Effector CD4-positive, alpha-beta T cell (primary cell): ENCODE measurements at regions not wholly inside any gene's neighbourhood (a gene's known extent, or its start where the extent isn't known, plus 50 kb on each side); places are given as distances from the start of the nearest gene placed in this dataset.
"Not testable (repeated sequence)": the region's sequence is repeated elsewhere in the genome, so short reads cannot be mapped to it uniquely, and the experiment has no call there.

Source experiments
- DNase-seq: peaks from one replicate; pipeline ENCODE4 v3.0.0-alpha.2; 2020

- no peak for DNase-seq
These were observed 195.4 kb upstream of the MSX2 start for GRCh38 chr5:174528821-174529544.

- no peak for DNase-seq
These were observed 194.3 kb upstream of the MSX2 start for GRCh38 chr5:174529925-174530681.

- no peak for DNase-seq
These were observed 192.6 kb upstream of the MSX2 start for GRCh38 chr5:174531782-174532191.

- DNase-seq, result no peak
These were observed 191.6 kb upstream of the MSX2 start for GRCh38 chr5:174532455-174533453.

- DNase-seq, result no peak
These were observed 190.6 kb upstream of the MSX2 start for GRCh38 chr5:174533751-174534241.

GRCh38 chr5:174535669-174536068, 188.7 kb upstream of the MSX2 start:
- no peak for DNase-seq

- not testable (repeated sequence) for DNase-seq
These were observed 184.6 kb upstream of the MSX2 start for GRCh38 chr5:174539823-174540222.

- no peak for DNase-seq
These were observed 182.3 kb upstream of the MSX2 start for GRCh38 chr5:174542037-174542436.

GRCh38 chr5:174542471-174542870, 181.9 kb upstream of the MSX2 start:
- DNase-seq, result no peak

GRCh38 chr5:174545926-174546325, 178.5 kb upstream of the MSX2 start:
- DNase-seq, result no peak

GRCh38 chr5:174547814-174548213, 176.6 kb upstream of the MSX2 start:
- no peak for DNase-seq

- no peak for DNase-seq
These were observed 175.1 kb upstream of the MSX2 start for GRCh38 chr5:174549254-174549653.

- no peak for DNase-seq
These were observed 174.4 kb upstream of the MSX2 start for GRCh38 chr5:174550026-174550425.

- no peak for DNase-seq
These were observed 172.0 kb upstream of the MSX2 start for GRCh38 chr5:174552428-174552827.

- DNase-seq, result no peak
These were observed 170.8 kb upstream of the MSX2 start for GRCh38 chr5:174553556-174553955.

- DNase-seq, result no peak
These were observed 168.7 kb upstream of the MSX2 start for GRCh38 chr5:174555726-174556125.

GRCh38 chr5:174556756-174557155, 167.6 kb upstream of the MSX2 start:
- no peak for DNase-seq

- DNase-seq, result no peak
These were observed 166.2 kb upstream of the MSX2 start for GRCh38 chr5:174558190-174558589.

GRCh38 chr5:174559141-174559540, 165.2 kb upstream of the MSX2 start:
- DNase-seq, result no peak

- DNase-seq, result no peak
These were observed 164.8 kb upstream of the MSX2 start for GRCh38 chr5:174559566-174560090.

GRCh38 chr5:174560861-174561260, 163.5 kb upstream of the MSX2 start:
- DNase-seq, result no peak

- DNase-seq, result not testable (repeated sequence)
These were observed 161.3 kb upstream of the MSX2 start for GRCh38 chr5:174563040-174563439.

- no peak for DNase-seq
These were observed 160.5 kb upstream of the MSX2 start for GRCh38 chr5:174563899-174564298.
